ENCODE measurements at regions not wholly inside any gene's neighbourhood (a gene's known extent, or its start where the extent isn't known, plus 50 kb on each side); places are given as distances from the start of the nearest gene placed in this dataset.

DNA sequence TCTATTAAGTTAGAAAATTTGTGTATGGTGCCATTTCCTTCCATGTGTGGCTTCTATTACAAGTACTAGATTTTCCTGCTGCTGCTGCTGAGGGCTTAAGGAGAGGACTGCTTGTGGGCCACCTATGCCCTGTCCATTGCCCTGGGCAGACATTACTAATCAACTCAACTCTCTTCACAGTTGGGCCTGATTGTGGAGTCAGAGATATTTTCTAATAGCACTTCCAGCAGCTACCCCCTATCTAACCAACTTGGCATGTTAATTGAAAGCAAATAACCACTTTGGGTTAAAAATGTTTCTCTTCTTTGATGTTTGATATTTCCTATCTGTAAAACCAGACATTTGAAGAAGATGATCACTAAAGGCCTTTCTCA lies 242.0 kb downstream of the EDEM1 start:
- Histone ChIP-seq H3K9me3 (no peaks in the 10 kb centered on the region), H3K4me1 (ENCODE audit: control insufficient read depth in 1 of 2, low read depth in 2 of 2) (no peaks in the 10 kb centered on the region), H3K36me3 (no peaks in the 10 kb centered on the region), H3K27ac (no peak overlapping the region), H3K4me3 (no peak overlapping the region), H3K27me3 (replicated peaks; ENCODE audit: insufficient read depth) (no peaks in the 10 kb centered on the region)
- ATAC-seq (ENCODE audit: insufficient number of reproducible peaks, low FRiP score, low read depth): no peak
- DNase-seq (ENCODE audit: low spot score): no peak
- TF ChIP-seq, protein P1, sequence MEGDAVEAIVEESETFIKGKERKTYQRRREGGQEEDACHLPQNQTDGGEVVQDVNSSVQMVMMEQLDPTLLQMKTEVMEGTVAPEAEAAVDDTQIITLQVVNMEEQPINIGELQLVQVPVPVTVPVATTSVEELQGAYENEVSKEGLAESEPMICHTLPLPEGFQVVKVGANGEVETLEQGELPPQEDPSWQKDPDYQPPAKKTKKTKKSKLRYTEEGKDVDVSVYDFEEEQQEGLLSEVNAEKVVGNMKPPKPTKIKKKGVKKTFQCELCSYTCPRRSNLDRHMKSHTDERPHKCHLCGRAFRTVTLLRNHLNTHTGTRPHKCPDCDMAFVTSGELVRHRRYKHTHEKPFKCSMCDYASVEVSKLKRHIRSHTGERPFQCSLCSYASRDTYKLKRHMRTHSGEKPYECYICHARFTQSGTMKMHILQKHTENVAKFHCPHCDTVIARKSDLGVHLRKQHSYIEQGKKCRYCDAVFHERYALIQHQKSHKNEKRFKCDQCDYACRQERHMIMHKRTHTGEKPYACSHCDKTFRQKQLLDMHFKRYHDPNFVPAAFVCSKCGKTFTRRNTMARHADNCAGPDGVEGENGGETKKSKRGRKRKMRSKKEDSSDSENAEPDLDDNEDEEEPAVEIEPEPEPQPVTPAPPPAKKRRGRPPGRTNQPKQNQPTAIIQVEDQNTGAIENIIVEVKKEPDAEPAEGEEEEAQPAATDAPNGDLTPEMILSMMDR (IDR thresholded peaks at IDR 0.05): no peak

DNA sequence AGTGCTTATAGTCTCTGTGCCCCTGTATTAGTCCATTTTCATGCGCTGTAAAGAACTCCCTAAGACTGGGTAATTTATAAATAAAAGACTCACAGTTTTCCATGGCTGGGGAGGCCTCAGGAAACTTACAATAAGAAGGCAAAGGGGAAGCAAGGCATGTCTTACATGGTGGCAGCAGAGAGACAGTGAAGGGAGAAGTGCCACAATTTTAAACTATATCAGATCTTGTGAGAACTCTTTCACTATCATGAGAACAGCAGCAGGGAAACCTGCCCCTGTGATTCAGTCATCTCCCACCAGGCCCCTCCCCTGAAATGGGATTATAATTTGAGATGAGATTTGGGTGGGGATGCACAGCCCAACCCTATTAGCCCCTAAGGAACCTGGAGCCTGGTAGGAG lies 243.2 kb downstream of the EDEM1 start:
- Histone ChIP-seq H3K27ac (no peak overlapping the region), H3K9me3 (no peaks in the 10 kb centered on the region), H3K4me3 (no peak overlapping the region), H3K36me3 (no peaks in the 10 kb centered on the region), H3K4me1 (ENCODE audit: control insufficient read depth in 1 of 2, low read depth in 2 of 2) (no peaks in the 10 kb centered on the region), H3K27me3 (replicated peaks; ENCODE audit: insufficient read depth) (no peaks in the 10 kb centered on the region)
- ATAC-seq (ENCODE audit: insufficient number of reproducible peaks, low FRiP score, low read depth) (no peak), DNase-seq (ENCODE audit: low spot score) (no peak)
- TF ChIP-seq, protein P1 (IDR thresholded peaks at IDR 0.05): no peak

DNA sequence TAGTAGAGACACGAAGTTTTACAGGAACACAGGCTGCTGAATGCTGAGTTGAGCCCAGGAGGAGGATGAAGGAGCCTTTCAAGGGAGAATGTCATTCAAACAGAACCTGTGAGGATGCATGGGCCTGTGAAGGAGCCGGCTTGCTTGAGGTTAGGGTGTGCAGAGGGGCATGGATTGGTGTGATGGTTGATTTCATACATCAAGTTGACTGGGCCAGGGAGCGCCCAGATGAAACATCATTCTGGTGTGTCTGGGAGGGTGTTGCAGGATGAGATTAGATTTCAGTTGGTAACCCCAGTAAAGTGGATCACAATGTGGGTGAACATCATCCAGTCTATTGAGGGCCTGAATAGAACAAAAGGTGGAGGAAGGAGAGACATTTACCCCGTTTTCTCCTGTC lies 243.6 kb downstream of the EDEM1 start:
- DNase-seq (ENCODE audit: low spot score) (no peak), ATAC-seq (ENCODE audit: insufficient number of reproducible peaks, low FRiP score, low read depth) (no peak)
- H3K4me3 ChIP-seq: no peak overlapping the region
- TF ChIP-seq, protein P1 (IDR thresholded peaks at IDR 0.05): no peak
- no peak overlapping the region for H3K27ac ChIP-seq
- H3K4me1 ChIP-seq (ENCODE audit: control insufficient read depth in 1 of 2, low read depth in 2 of 2): no peaks in the 10 kb centered on the region
- H3K36me3 ChIP-seq: no peaks in the 10 kb centered on the region
- no peaks in the 10 kb centered on the region for H3K27me3 ChIP-seq (replicated peaks; ENCODE audit: insufficient read depth)
- no peaks in the 10 kb centered on the region for H3K9me3 ChIP-seq

DNA sequence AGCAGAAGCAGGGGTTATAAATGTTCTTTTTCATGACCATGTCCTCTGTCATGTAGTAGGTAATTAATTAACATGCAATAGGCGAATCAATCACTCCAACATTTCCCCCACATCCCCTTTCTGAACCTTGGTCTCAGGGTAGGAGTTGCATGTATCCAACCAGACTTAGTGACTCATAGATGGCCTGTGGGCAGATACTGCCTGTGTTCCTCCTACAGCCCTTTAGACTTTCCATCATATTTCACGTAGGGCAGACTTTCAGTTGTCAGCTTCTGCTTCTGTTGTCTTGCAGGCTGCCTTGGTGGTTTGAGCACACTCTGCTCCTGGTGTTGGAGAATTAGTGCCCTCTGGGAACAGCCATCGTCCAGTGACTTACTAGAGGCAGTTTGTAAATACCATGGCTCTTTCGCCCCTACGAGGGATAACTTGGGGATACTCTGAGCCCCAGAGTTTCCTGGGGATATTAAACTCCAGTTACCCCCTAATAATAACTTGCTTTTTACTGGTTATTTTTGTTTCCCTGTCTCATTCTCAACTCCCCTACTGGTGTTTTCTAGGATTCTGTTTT lies 244.4 kb downstream of the EDEM1 start:
- ATAC-seq (ENCODE audit: insufficient number of reproducible peaks, low FRiP score, low read depth): no peak
- no peaks in the 10 kb centered on the region for H3K9me3 ChIP-seq
- no peaks in the 10 kb centered on the region for H3K27me3 ChIP-seq (replicated peaks; ENCODE audit: insufficient read depth)
- no peak overlapping the region for H3K27ac ChIP-seq
- DNase-seq (ENCODE audit: low spot score): no peak
- no peak overlapping the region for H3K4me3 ChIP-seq
- no peaks in the 10 kb centered on the region for H3K4me1 ChIP-seq (ENCODE audit: control insufficient read depth in 1 of 2, low read depth in 2 of 2)
- TF ChIP-seq, protein P1 (IDR thresholded peaks at IDR 0.05): no peak
- no peaks in the 10 kb centered on the region for H3K36me3 ChIP-seq

DNA sequence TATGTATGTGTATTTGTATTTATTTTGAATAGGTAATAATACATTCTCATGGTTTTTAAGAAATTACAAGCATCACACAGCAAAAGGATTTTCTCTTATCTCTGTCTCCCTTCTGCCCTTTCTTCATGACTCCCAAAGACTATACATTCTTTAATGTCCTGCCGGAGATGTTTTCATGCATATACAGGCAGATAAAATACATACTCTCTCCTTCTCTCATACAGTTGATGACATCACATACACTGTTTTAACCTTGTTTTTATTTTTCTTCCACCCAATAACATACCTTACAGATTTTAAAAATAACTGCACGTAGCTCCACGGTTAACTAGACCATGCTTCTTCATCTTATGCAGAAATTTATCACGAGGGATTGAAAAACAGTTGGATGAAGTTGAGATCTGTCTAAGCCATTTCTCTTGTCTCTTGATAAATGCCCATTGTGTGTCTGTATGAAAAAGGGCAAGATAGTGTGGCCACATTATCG lies 249.8 kb downstream of the EDEM1 start:
- no peak overlapping the region for H3K4me3 ChIP-seq
- H3K27me3 ChIP-seq (replicated peaks; ENCODE audit: insufficient read depth): no peaks in the 10 kb centered on the region
- ATAC-seq (ENCODE audit: insufficient number of reproducible peaks, low FRiP score, low read depth) (no peak), DNase-seq (ENCODE audit: low spot score) (no peak)
- H3K9me3 ChIP-seq: no peaks in the 10 kb centered on the region
- H3K4me1 ChIP-seq (ENCODE audit: control insufficient read depth in 1 of 2, low read depth in 2 of 2): no peaks in the 10 kb centered on the region
- H3K36me3 ChIP-seq: no peaks in the 10 kb centered on the region
- H3K27ac ChIP-seq: no peak overlapping the region
- TF ChIP-seq, protein P1 (IDR thresholded peaks at IDR 0.05): no peak
